Neural cell (in vitro differentiated cells): ENCODE measurements at regions not wholly inside any gene's neighbourhood (a gene's known extent, or its start where the extent isn't known, plus 50 kb on each side); places are given as distances from the start of the nearest gene placed in this dataset.

Experiments used
- H2AFZ ChIP-seq: fragments of 200-600, 300-800 bp; sonication (generic), shearing (Covaris generic); 2 replicates; pipeline ENCODE4 v1.6.0; 2014; ENCODE audit warnings: low read depth, mild to moderate bottlenecking, antibody characterized with exemption, low read length, moderate library complexity
- H3F3A ChIP-seq: fragments of 200-600 bp; shearing (Covaris generic); 2 replicates; pipeline ENCODE4 v1.6.1; 2016; ENCODE audit warnings: mild to moderate bottlenecking, moderate library complexity, mixed read lengths, antibody characterized with exemption, low read length; ENCODE audit not compliant: insufficient read depth, poor library complexity, severe bottlenecking
- H3K27ac ChIP-seq: fragments of 200-600, 300-800 bp; sonication (generic), shearing (Covaris generic); 2 replicates; pipeline ENCODE4 v1.5.1; 2014; ENCODE audit warnings: mild to moderate bottlenecking, low read length, moderate library complexity
- H3K27me3 ChIP-seq: fragments of 300-800, 200-600 bp; sonication (generic), shearing (Covaris generic); 2 replicates; pipeline ENCODE4 v1.6.0; 2014; ENCODE audit warnings: mild to moderate bottlenecking, low read depth, low read length, moderate library complexity; ENCODE audit not compliant: insufficient read depth
- H3K36me3 ChIP-seq: fragments of 300-800, 200-600 bp; sonication (generic), shearing (Covaris generic); 2 replicates; pipeline ENCODE4 v1.5.1; 2014; ENCODE audit warnings: mild to moderate bottlenecking, antibody characterized with exemption, low read length, moderate library complexity; ENCODE audit not compliant: insufficient read depth
- H3K4me2 ChIP-seq: fragments of 300-800, 200-600 bp; sonication (generic), shearing (Covaris generic); 2 replicates; pipeline ENCODE4 v1.6.0; 2014; ENCODE audit warnings: mild to moderate bottlenecking, low read length
- H3K4me3 ChIP-seq: fragments of 300-800, 200-600 bp; sonication (generic), shearing (Covaris generic); 2 replicates; pipeline ENCODE4 v1.5.1; 2014; ENCODE audit warnings: mild to moderate bottlenecking, low read length, moderate library complexity
- H3K79me2 ChIP-seq: fragments of 200-600 bp; shearing (Covaris generic); replicated peaks from 2 replicates; pipeline ENCODE4 v1.6.0; 2014; ENCODE audit warnings: mild to moderate bottlenecking, low read length, moderate library complexity; ENCODE audit not compliant: insufficient read depth
- H3K9ac ChIP-seq: fragments of 300-800, 200-600 bp; sonication (generic), shearing (Covaris generic); 2 replicates; pipeline ENCODE4 v1.6.1; 2016; ENCODE audit warnings: mild to moderate bottlenecking, low read length, mixed read lengths
- H3K9me2 ChIP-seq: fragments of 200-600 bp; shearing (Covaris generic); 2 replicates; pipeline ENCODE4 v1.6.1; 2016; ENCODE audit warnings: mild to moderate bottlenecking, low read length, mixed read lengths; ENCODE audit not compliant: insufficient read depth
- H3K9me3 ChIP-seq: fragments of 200-600, 300-800 bp; sonication (generic), shearing (Covaris generic); 2 replicates; pipeline ENCODE4 v1.6.1; 2016; ENCODE audit warnings: mild to moderate bottlenecking, mixed run types, low read length, moderate library complexity, mixed read lengths
- H4K20me1 ChIP-seq: fragments of 200-600 bp; shearing (Covaris generic); 2 replicates; pipeline ENCODE4 v1.6.1; 2016; ENCODE audit warnings: mild to moderate bottlenecking, mixed run types; ENCODE audit not compliant: insufficient read depth
- EP300 ChIP-seq: fragments of 450-650 bp; conservative IDR thresholded peaks from 2 replicates; pipeline ENCODE4 v1.6.1; 2014; ENCODE audit warnings: antibody characterized with exemption, mild to moderate bottlenecking, moderate library complexity; ENCODE audit not compliant: poor library complexity, severe bottlenecking
- EZH2 ChIP-seq: fragments of 200-600, 300-800 bp; shearing (Covaris generic), sonication (generic); IDR thresholded peaks from 2 replicates; pipeline ENCODE4 v1.6.1; 2014; ENCODE audit warnings: antibody characterized with exemption, low read length, borderline replicate concordance, mild to moderate bottlenecking; ENCODE audit not compliant: insufficient read depth, poor library complexity, severe bottlenecking
- MXI1 ChIP-seq: fragments of 450-650 bp; conservative IDR thresholded peaks from 2 replicates; pipeline ENCODE4 v1.6.1; 2014; ENCODE audit warnings: antibody characterized with exemption, mild to moderate bottlenecking; ENCODE audit not compliant: poor library complexity, severe bottlenecking
- POLR2AphosphoS5 ChIP-seq: IDR thresholded peaks from 2 replicates; pipeline ENCODE4 v1.6.1; 2012
- RAD21 ChIP-seq: fragments of 450-650 bp; conservative IDR thresholded peaks from 2 replicates; pipeline ENCODE4 v1.6.1; 2014; ENCODE audit warnings: antibody characterized with exemption, mild to moderate bottlenecking, moderate library complexity
- SMC3 ChIP-seq: fragments of 450-650 bp; conservative IDR thresholded peaks from 2 replicates; pipeline ENCODE4 v1.6.1; 2014; ENCODE audit warnings: antibody characterized with exemption, mild to moderate bottlenecking, moderate library complexity; ENCODE audit not compliant: poor library complexity
- TAF1 ChIP-seq: IDR thresholded peaks from 2 replicates; pipeline ENCODE4 v1.6.1; 2012; ENCODE audit warnings: low read depth
- TF ChIP-seq, protein P1 (sequence below): IDR thresholded peaks from 2 replicates; pipeline ENCODE4 v1.6.1; 2012; ENCODE audit warnings: borderline replicate concordance
- TF ChIP-seq, protein P2 (sequence below): fragments of 450-650 bp; IDR thresholded peaks from 2 replicates; pipeline ENCODE4 v1.5.1; 2014; ENCODE audit warnings: antibody characterized with exemption, mild to moderate bottlenecking, moderate library complexity; ENCODE audit not compliant: poor library complexity, severe bottlenecking

DNA sequence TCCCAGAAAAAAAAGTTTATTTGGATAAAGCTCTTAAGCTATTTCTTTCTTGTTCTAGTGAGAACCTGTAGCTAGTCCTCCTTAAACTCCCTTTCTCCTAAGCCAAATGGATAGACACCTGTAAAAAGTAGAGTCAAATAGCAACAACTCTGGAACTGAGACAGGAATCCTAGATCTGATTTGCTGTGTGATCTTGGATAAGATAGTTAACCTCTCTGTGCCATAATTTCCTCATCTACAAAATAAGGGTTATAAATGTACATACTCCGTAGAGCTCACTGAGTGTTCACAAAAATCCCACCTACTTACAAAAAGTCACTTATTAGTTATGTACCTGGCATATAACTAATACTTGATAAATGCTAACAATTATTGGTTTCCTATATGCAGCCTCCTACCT lies 270.3 kb downstream of the ABCC12 start:
- H2AFZ ChIP-seq, result no peak overlapping the region
- no peaks in the 10 kb centered on the region for H3K79me2 ChIP-seq
- H3K36me3 ChIP-seq, result no peaks in the 10 kb centered on the region
- H3K27me3 ChIP-seq, result no peaks in the 10 kb centered on the region
- no peaks in the 10 kb centered on the region for H4K20me1 ChIP-seq
- H3K27ac ChIP-seq, result no peak overlapping the region
- no peak overlapping the region for H3K9ac ChIP-seq
- H3F3A ChIP-seq, result peaks cover 15% of the 10 kb centered on the region
- H3K4me3 ChIP-seq, result no peak overlapping the region
- TF ChIP-seq SMC3, result no peak
- no peak for TF ChIP-seq MXI1
- TF ChIP-seq RAD21, result no peak
- TF ChIP-seq, protein P1, sequence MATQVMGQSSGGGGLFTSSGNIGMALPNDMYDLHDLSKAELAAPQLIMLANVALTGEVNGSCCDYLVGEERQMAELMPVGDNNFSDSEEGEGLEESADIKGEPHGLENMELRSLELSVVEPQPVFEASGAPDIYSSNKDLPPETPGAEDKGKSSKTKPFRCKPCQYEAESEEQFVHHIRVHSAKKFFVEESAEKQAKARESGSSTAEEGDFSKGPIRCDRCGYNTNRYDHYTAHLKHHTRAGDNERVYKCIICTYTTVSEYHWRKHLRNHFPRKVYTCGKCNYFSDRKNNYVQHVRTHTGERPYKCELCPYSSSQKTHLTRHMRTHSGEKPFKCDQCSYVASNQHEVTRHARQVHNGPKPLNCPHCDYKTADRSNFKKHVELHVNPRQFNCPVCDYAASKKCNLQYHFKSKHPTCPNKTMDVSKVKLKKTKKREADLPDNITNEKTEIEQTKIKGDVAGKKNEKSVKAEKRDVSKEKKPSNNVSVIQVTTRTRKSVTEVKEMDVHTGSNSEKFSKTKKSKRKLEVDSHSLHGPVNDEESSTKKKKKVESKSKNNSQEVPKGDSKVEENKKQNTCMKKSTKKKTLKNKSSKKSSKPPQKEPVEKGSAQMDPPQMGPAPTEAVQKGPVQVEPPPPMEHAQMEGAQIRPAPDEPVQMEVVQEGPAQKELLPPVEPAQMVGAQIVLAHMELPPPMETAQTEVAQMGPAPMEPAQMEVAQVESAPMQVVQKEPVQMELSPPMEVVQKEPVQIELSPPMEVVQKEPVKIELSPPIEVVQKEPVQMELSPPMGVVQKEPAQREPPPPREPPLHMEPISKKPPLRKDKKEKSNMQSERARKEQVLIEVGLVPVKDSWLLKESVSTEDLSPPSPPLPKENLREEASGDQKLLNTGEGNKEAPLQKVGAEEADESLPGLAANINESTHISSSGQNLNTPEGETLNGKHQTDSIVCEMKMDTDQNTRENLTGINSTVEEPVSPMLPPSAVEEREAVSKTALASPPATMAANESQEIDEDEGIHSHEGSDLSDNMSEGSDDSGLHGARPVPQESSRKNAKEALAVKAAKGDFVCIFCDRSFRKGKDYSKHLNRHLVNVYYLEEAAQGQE, result no peak
- TF ChIP-seq EZH2, result no peak
- no peak for TF ChIP-seq EP300
- TF ChIP-seq POLR2AphosphoS5, result no peak
- no peak for TF ChIP-seq TAF1
- TF ChIP-seq, protein P2, sequence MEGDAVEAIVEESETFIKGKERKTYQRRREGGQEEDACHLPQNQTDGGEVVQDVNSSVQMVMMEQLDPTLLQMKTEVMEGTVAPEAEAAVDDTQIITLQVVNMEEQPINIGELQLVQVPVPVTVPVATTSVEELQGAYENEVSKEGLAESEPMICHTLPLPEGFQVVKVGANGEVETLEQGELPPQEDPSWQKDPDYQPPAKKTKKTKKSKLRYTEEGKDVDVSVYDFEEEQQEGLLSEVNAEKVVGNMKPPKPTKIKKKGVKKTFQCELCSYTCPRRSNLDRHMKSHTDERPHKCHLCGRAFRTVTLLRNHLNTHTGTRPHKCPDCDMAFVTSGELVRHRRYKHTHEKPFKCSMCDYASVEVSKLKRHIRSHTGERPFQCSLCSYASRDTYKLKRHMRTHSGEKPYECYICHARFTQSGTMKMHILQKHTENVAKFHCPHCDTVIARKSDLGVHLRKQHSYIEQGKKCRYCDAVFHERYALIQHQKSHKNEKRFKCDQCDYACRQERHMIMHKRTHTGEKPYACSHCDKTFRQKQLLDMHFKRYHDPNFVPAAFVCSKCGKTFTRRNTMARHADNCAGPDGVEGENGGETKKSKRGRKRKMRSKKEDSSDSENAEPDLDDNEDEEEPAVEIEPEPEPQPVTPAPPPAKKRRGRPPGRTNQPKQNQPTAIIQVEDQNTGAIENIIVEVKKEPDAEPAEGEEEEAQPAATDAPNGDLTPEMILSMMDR, result no peak
- H3K9me2 ChIP-seq, result no peaks in the 10 kb centered on the region
- peak overlapping the region; percentile 6 for H3K4me2 ChIP-seq
- H3K9me3 ChIP-seq, result no peaks in the 10 kb centered on the region

DNA sequence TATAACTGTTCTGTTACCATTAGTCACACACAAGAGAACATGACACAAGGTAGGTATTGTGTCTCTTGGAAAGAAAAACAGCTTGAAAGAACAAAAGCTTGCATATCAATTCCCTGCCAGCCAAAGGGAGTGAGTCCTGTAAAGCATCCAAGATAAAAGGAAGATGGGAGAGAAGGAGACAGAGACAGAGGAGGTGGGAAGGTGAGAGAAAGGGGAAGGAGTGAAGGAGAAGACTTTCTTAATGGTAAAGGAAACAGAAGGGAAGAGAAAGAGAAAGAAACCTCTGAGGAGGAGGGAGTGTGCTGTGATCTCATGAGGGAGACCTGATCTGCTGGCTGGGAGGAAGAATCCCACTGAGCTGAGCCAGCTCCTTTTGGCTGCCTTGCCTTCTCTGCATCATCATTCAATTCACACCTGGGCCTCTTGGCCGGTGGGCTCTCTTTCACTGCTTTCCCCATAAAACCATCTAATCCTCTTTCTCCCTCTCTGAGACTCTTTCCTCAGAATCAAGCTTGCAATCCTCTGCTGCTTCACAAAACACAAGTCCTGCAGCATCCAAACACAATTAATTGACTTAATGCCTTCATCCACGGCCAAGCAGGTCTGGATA lies 271.6 kb downstream of the ABCC12 start:
- Histone ChIP-seq H3K27me3 (no peaks in the 10 kb centered on the region), H3K27ac (no peak overlapping the region), H3F3A (peaks cover 15% of the 10 kb centered on the region), H3K79me2 (no peaks in the 10 kb centered on the region), H3K4me2 (no peak overlapping the region), H2AFZ (no peak overlapping the region), H3K9me2 (no peaks in the 10 kb centered on the region), H3K4me3 (no peak overlapping the region), H3K9me3 (no peaks in the 10 kb centered on the region), H3K36me3 (no peaks in the 10 kb centered on the region), H3K9ac (no peak overlapping the region), H4K20me1 (no peaks in the 10 kb centered on the region)
- TF ChIP-seq EP300 (no peak), MXI1 (no peak), SMC3 (no peak), TAF1 (no peak), EZH2 (no peak), RAD21 (no peak), POLR2AphosphoS5 (no peak)
- TF ChIP-seq, protein P2, result no peak
- TF ChIP-seq, protein P1, result no peak
